GM19240 (cell line): ENCODE measurements at regions not wholly inside any gene's neighbourhood (a gene's known extent, or its start where the extent isn't known, plus 50 kb on each side); places are given as distances from the start of the nearest gene placed in this dataset.
"Not testable (repeated sequence)": the region's sequence is repeated elsewhere in the genome, so short reads cannot be mapped to it uniquely, and the experiment has no call there.

Experiments used
- DNase-seq: peaks from one replicate; pipeline ENCODE4 v3.0.0; 2011; ENCODE audit warnings: low spot score; ENCODE audit not compliant: insufficient read length

GRCh38 chr2:150138587-150138986, 348.9 kb downstream of the RND3 start:
- DNase-seq = no peak

GRCh38 chr2:150137338-150138069, 350.0 kb downstream of the RND3 start:
- no peak for DNase-seq

GRCh38 chr2:150136893-150137292, 350.6 kb downstream of the RND3 start:
- DNase-seq = no peak

GRCh38 chr2:150136401-150136800, 351.1 kb downstream of the RND3 start:
- DNase-seq = no peak

- no peak for DNase-seq
Observed at GRCh38 chr2:150135223-150135883, 352.1 kb downstream of the RND3 start.

GRCh38 chr2:150134223-150134857, 353.1 kb downstream of the RND3 start:
- DNase-seq = no peak

GRCh38 chr2:150133623-150134022, 353.8 kb downstream of the RND3 start:
- DNase-seq = no peak

- no peak for DNase-seq
Observed at GRCh38 chr2:150129921-150130575, 357.4 kb downstream of the RND3 start.

GRCh38 chr2:150127995-150128394, 359.5 kb downstream of the RND3 start:
- no peak for DNase-seq

- no peak for DNase-seq
Observed at GRCh38 chr2:150127346-150127990, 360.0 kb downstream of the RND3 start.

GRCh38 chr2:150126839-150127238, 360.6 kb downstream of the RND3 start:
- no peak for DNase-seq

GRCh38 chr2:150126143-150126740, 361.2 kb downstream of the RND3 start:
- no peak for DNase-seq

- DNase-seq = no peak
Observed at GRCh38 chr2:150125708-150126107, 361.8 kb downstream of the RND3 start.

GRCh38 chr2:150125188-150125587, 362.3 kb downstream of the RND3 start:
- DNase-seq = no peak

- no peak for DNase-seq
Observed at GRCh38 chr2:150124739-150125138, 362.7 kb downstream of the RND3 start.

- no peak for DNase-seq
Observed at GRCh38 chr2:150122871-150123613, 364.4 kb downstream of the RND3 start.

GRCh38 chr2:150122156-150122555, 365.3 kb downstream of the RND3 start:
- DNase-seq = no peak

- no peak for DNase-seq
Observed at GRCh38 chr2:150120326-150120955, 367.0 kb downstream of the RND3 start.

GRCh38 chr2:150119819-150120218, 367.6 kb downstream of the RND3 start:
- no peak for DNase-seq

GRCh38 chr2:150114089-150114488, 373.4 kb downstream of the RND3 start:
- DNase-seq = not testable (repeated sequence)
